DOHH2 (cell line): ENCODE measurements at regions not wholly inside any gene's neighbourhood (a gene's known extent, or its start where the extent isn't known, plus 50 kb on each side); places are given as distances from the start of the nearest gene placed in this dataset.

Source experiments
- H3F3A ChIP-seq: fragments of 200-600 bp; sonication (generic), shearing (Covaris generic); 2 replicates; pipeline ENCODE4 v1.6.0; 2016; ENCODE audit warnings: antibody characterized with exemption, mild to moderate bottlenecking; ENCODE audit not compliant: control insufficient read depth, insufficient read depth
- H3K27ac ChIP-seq: fragments of 200-600 bp; sonication (generic); 2 replicates; pipeline ENCODE4 v1.5.1; 2014; ENCODE audit warnings: low read depth, mild to moderate bottlenecking, low read length, moderate library complexity
- H3K27me3 ChIP-seq: fragments of 200-600 bp; sonication (generic); 2 replicates; pipeline ENCODE4 v1.6.1; 2014; ENCODE audit warnings: mild to moderate bottlenecking, low read length, mixed read lengths; ENCODE audit not compliant: control insufficient read depth
- H3K36me3 ChIP-seq: fragments of 200-600 bp; sonication (generic); 2 replicates; pipeline ENCODE4 v1.6.1; 2014; ENCODE audit warnings: mild to moderate bottlenecking, low read length, moderate library complexity, mixed read lengths; ENCODE audit not compliant: control insufficient read depth
- H3K4me1 ChIP-seq: fragments of 200-600 bp; sonication (generic); 2 replicates; pipeline ENCODE4 v1.6.1; 2014; ENCODE audit warnings: mild to moderate bottlenecking, low read length, mixed read lengths; ENCODE audit not compliant: control insufficient read depth
- H3K4me2 ChIP-seq: fragments of 200-600 bp; sonication (generic); 2 replicates; pipeline ENCODE4 v1.6.0; 2014; ENCODE audit warnings: mild to moderate bottlenecking, low read length, moderate library complexity
- H3K4me3 ChIP-seq: fragments of 200-600 bp; sonication (generic); 2 replicates; pipeline ENCODE4 v1.5.1; 2014; ENCODE audit warnings: mild to moderate bottlenecking, low read length, mixed read lengths
- H3K79me2 ChIP-seq: fragments of 200-600 bp; sonication (generic); 2 replicates; pipeline ENCODE4 v1.6.1; 2014; ENCODE audit warnings: mild to moderate bottlenecking, low read length, mixed read lengths; ENCODE audit not compliant: control insufficient read depth
- H3K9me2 ChIP-seq: fragments of 200-600 bp; sonication (generic); replicated peaks from 2 replicates; pipeline ENCODE4 v1.6.1; 2014; ENCODE audit warnings: mild to moderate bottlenecking, low read length, mixed read lengths; ENCODE audit not compliant: control insufficient read depth
- H3K9me3 ChIP-seq: fragments of 200-600 bp; sonication (generic); 2 replicates; pipeline ENCODE4 v1.6.1; 2014; ENCODE audit warnings: antibody characterized with exemption, low read length, mixed read lengths; ENCODE audit not compliant: control insufficient read depth, insufficient read depth
- H4K20me1 ChIP-seq: fragments of 200-600 bp; sonication (generic); 2 replicates; pipeline ENCODE4 v1.6.0; 2014; ENCODE audit warnings: low read depth, mild to moderate bottlenecking, antibody characterized with exemption, low read length, moderate library complexity; ENCODE audit not compliant: control insufficient read depth, insufficient read depth
- EZH2phosphoT487 ChIP-seq: fragments of 200-600 bp; sonication (generic); IDR thresholded peaks from 2 replicates; pipeline ENCODE4 v1.6.1; 2017; ENCODE audit warnings: borderline replicate concordance, mild to moderate bottlenecking, antibody characterized with exemption, low read length, moderate library complexity, mixed read lengths
- TF ChIP-seq, protein P1 (sequence below): fragments of 200-600 bp; sonication (generic); IDR thresholded peaks from one replicate; pipeline ENCODE4 v1.5.1; 2014; ENCODE audit warnings: antibody characterized with exemption, mild to moderate bottlenecking, low read depth, low read length; ENCODE audit not compliant: poor library complexity, severe bottlenecking

DNA sequence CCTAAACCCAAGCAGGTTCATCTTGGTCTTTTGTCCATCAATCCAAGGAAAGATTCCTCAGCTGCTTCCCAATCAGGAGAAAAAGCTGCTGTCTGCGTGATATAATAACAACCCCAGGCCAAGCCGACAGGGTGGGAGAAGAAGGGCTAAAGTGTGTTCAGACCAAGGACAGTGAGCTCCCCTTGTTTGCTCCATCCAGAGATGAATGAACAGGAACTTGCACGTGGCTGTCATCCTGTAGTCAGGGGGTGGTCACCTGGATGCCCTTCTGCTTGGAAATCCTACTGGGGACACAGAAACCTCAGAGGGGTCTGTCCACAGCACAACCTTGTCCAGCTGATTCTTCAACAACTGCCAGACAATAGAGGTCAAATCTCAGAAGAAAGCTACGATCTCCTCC, 414.5 kb downstream of the SOX9 start:
- TF ChIP-seq, protein P1, sequence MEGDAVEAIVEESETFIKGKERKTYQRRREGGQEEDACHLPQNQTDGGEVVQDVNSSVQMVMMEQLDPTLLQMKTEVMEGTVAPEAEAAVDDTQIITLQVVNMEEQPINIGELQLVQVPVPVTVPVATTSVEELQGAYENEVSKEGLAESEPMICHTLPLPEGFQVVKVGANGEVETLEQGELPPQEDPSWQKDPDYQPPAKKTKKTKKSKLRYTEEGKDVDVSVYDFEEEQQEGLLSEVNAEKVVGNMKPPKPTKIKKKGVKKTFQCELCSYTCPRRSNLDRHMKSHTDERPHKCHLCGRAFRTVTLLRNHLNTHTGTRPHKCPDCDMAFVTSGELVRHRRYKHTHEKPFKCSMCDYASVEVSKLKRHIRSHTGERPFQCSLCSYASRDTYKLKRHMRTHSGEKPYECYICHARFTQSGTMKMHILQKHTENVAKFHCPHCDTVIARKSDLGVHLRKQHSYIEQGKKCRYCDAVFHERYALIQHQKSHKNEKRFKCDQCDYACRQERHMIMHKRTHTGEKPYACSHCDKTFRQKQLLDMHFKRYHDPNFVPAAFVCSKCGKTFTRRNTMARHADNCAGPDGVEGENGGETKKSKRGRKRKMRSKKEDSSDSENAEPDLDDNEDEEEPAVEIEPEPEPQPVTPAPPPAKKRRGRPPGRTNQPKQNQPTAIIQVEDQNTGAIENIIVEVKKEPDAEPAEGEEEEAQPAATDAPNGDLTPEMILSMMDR: no peak
- no peak for TF ChIP-seq EZH2phosphoT487
- Histone ChIP-seq H4K20me1 (no peaks in the 10 kb centered on the region), H3K79me2 (no peaks in the 10 kb centered on the region), H3K9me3 (no peaks in the 10 kb centered on the region), H3K27ac (no peak overlapping the region), H3K9me2 (no peaks in the 10 kb centered on the region), H3K27me3 (peaks cover 8% of the 10 kb centered on the region), H3F3A (no peaks in the 10 kb centered on the region), H3K4me2 (no peak overlapping the region), H3K36me3 (no peaks in the 10 kb centered on the region), H3K4me1 (no peaks in the 10 kb centered on the region), H3K4me3 (no peak overlapping the region)

DNA sequence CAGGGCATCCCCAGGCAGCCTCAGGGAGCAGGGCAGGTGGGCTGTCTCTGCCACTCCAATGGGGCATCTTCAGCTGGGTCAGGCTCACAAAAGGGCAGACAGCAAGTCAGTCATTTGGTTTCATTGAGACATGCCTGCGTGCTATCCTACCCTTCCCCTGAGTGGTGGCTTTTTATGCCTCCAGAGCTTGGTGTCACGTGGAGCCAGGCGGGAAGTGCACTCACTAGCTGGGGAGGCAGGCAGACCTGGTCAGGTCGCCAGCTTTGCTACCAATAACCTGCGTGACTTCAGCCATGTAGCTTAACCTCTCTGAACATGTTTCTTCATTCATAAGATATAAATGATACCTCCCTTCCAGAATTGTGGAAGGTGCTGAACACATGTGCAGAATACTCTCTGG, 415.0 kb downstream of the SOX9 start:
- H3F3A ChIP-seq: no peaks in the 10 kb centered on the region
- H3K4me3 ChIP-seq: no peak overlapping the region
- no peaks in the 10 kb centered on the region for H3K79me2 ChIP-seq
- no peaks in the 10 kb centered on the region for H3K9me3 ChIP-seq
- H3K36me3 ChIP-seq: no peaks in the 10 kb centered on the region
- no peak overlapping the region for H3K4me2 ChIP-seq
- H3K4me1 ChIP-seq: no peaks in the 10 kb centered on the region
- H3K9me2 ChIP-seq: no peaks in the 10 kb centered on the region
- TF ChIP-seq EZH2phosphoT487: no peak
- TF ChIP-seq, protein P1: no peak
- peaks cover 8% of the 10 kb centered on the region for H3K27me3 ChIP-seq
- no peak overlapping the region for H3K27ac ChIP-seq
- no peaks in the 10 kb centered on the region for H4K20me1 ChIP-seq

DNA sequence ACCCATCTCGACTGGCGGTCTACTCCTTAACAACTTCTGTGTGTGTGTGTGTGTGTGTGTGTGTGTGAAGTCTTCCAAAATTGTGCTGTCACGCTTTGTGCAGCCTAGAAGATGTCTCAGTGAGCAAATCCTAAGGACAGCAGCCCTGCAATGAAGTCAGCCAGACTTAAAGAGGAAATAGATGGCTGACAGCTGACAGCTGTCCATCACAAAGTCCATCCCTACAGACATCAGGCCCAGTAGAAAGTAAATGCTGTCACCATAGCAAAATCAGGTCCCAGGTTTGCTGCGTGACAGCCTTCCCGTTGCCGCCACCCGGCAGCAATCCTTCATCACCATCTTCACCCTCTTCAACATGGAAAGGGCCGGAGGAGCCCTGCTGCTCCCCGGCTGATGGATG, 416.0 kb downstream of the SOX9 start:
- Histone ChIP-seq H3K79me2 (no peaks in the 10 kb centered on the region), H3K4me1 (no peaks in the 10 kb centered on the region), H4K20me1 (no peaks in the 10 kb centered on the region), H3K36me3 (no peaks in the 10 kb centered on the region), H3K27me3 (peaks cover 8% of the 10 kb centered on the region), H3K9me2 (no peaks in the 10 kb centered on the region), H3K9me3 (no peaks in the 10 kb centered on the region), H3F3A (no peaks in the 10 kb centered on the region), H3K4me2 (no peak overlapping the region), H3K27ac (no peak overlapping the region), H3K4me3 (no peak overlapping the region)
- TF ChIP-seq, protein P1: no peak
- no peak for TF ChIP-seq EZH2phosphoT487

DNA sequence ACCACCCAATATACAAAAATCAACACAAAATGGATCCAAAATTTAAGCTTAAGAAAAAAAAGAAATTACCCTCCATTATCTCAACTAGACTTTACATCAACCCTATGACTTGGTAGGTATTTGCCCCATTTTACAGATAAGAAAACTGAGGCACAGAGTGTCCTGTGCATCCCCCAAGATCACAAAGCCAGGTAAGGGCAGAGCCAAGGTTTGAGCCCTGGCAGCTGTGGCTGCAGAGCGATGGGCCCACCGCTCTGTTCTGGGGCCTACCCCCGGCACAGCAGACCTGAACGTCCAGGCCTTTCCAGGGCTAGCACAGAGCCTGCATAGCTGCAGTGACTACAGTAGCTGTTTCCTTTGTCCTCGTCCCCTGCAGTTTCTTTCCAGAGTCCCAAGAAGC, 417.6 kb downstream of the SOX9 start:
- Histone ChIP-seq H3K9me3 (no peaks in the 10 kb centered on the region), H3K27me3 (peaks cover 8% of the 10 kb centered on the region), H3K9me2 (no peaks in the 10 kb centered on the region), H3F3A (no peaks in the 10 kb centered on the region), H4K20me1 (no peaks in the 10 kb centered on the region), H3K27ac (no peak overlapping the region), H3K79me2 (no peaks in the 10 kb centered on the region), H3K4me2 (no peak overlapping the region), H3K4me1 (no peaks in the 10 kb centered on the region), H3K4me3 (no peak overlapping the region), H3K36me3 (no peaks in the 10 kb centered on the region)
- TF ChIP-seq, protein P1: no peak
- no peak for TF ChIP-seq EZH2phosphoT487
